Activated CD4-positive, alpha-beta T cell treated with anti-CD3 and anti-CD28 coated beads for 24 hours (primary cell): ENCODE measurements at regions not wholly inside any gene's neighbourhood (a gene's known extent, or its start where the extent isn't known, plus 50 kb on each side); places are given as distances from the start of the nearest gene placed in this dataset.
"Not testable (repeated sequence)": the region's sequence is repeated elsewhere in the genome, so short reads cannot be mapped to it uniquely, and the experiment has no call there.

ENCODE experiments used
- DNase-seq, 2 donors: peaks; one replicate each; pipeline ENCODE4 v3.0.0-alpha.2; 2020; ENCODE audit warnings: low read depth in 2 of 2

GRCh38 chr7:119578116-119578515, 694.9 kb upstream of the KCND2 start:
- DNase-seq, result no peak

- DNase-seq, result no peak
Observed at GRCh38 chr7:119594956-119595355, 678.0 kb upstream of the KCND2 start.

GRCh38 chr7:119596651-119597050, 676.3 kb upstream of the KCND2 start:
- DNase-seq, result no peak

GRCh38 chr7:119606297-119606696, 666.7 kb upstream of the KCND2 start:
- DNase-seq, result no peak

GRCh38 chr7:119620769-119621168, 652.2 kb upstream of the KCND2 start:
- DNase-seq, result no peak

GRCh38 chr7:119623427-119623826, 649.5 kb upstream of the KCND2 start:
- no peak for DNase-seq

GRCh38 chr7:119630406-119630969, 642.5 kb upstream of the KCND2 start:
- no peak for DNase-seq

- DNase-seq, result not testable (repeated sequence)
Observed at GRCh38 chr7:119633812-119634211, 639.2 kb upstream of the KCND2 start.

- DNase-seq, result no peak
Observed at GRCh38 chr7:119640326-119640725, 632.6 kb upstream of the KCND2 start.

GRCh38 chr7:119640861-119641260, 632.1 kb upstream of the KCND2 start:
- DNase-seq, result no peak

GRCh38 chr7:119643558-119643957, 629.4 kb upstream of the KCND2 start:
- DNase-seq, result no peak

- no peak for DNase-seq
Observed at GRCh38 chr7:119647286-119647685, 625.7 kb upstream of the KCND2 start.

GRCh38 chr7:119648752-119649151, 624.2 kb upstream of the KCND2 start:
- not testable (repeated sequence) for DNase-seq

GRCh38 chr7:119660080-119660479, 612.9 kb upstream of the KCND2 start:
- no peak for DNase-seq

- no peak for DNase-seq
Observed at GRCh38 chr7:119664601-119665000, 608.4 kb upstream of the KCND2 start.

GRCh38 chr7:119665796-119666195, 607.2 kb upstream of the KCND2 start:
- DNase-seq, result no peak

GRCh38 chr7:119681336-119681735, 591.6 kb upstream of the KCND2 start:
- DNase-seq, result no peak

- DNase-seq, result no peak
Observed at GRCh38 chr7:119684763-119685162, 588.2 kb upstream of the KCND2 start.

GRCh38 chr7:119685906-119686305, 587.1 kb upstream of the KCND2 start:
- DNase-seq, result no peak

- DNase-seq, result no peak
Observed at GRCh38 chr7:119688831-119689230, 584.1 kb upstream of the KCND2 start.

- DNase-seq, result no peak
Observed at GRCh38 chr7:119692541-119692940, 580.4 kb upstream of the KCND2 start.

- no peak for DNase-seq
Observed at GRCh38 chr7:119694506-119694905, 578.5 kb upstream of the KCND2 start.

GRCh38 chr7:119696336-119696735, 576.6 kb upstream of the KCND2 start:
- DNase-seq, result no peak

- DNase-seq, result no peak
Observed at GRCh38 chr7:119703895-119704294, 569.1 kb upstream of the KCND2 start.
